ENCODE measurements at regions not wholly inside any gene's neighbourhood (a gene's known extent, or its start where the extent isn't known, plus 50 kb on each side); places are given as distances from the start of the nearest gene placed in this dataset.

- no peaks in the 10 kb centered on the region for H3F3A ChIP-seq (ENCODE audit: insufficient read depth, low read length)
- H3K4me1 ChIP-seq (ENCODE audit: low read length): 0 out of 2 replicates have a peak, but pooled peaks cover 7% of the 10 kb centered on the region
- H3K4me2 ChIP-seq (ENCODE audit: low read depth, low read length): no peak overlapping the region
- no peak for DNase-seq
- H3K9ac ChIP-seq (ENCODE audit: low read length): no peak overlapping the region
- H2AFZ ChIP-seq (ENCODE audit: low read length): no peak overlapping the region
- no peaks in the 10 kb centered on the region for H4K20me1 ChIP-seq (ENCODE audit: insufficient read depth, low read length)
- no peaks in the 10 kb centered on the region for H3K9me2 ChIP-seq (replicated peaks; ENCODE audit: insufficient read depth, low read length)
- no peak for TF ChIP-seq EZH2phosphoT487 (IDR thresholded peaks at IDR 0.05; ENCODE audit: low read length)
- no peak for TF ChIP-seq CTCF (IDR thresholded peaks at IDR 0.05; ENCODE audit: low read length)
- no peak for TF ChIP-seq EZH2 (optimal IDR thresholded peaks at IDR 0.05; ENCODE audit: low read depth, low read length)
- no peaks in the 10 kb centered on the region for H3K79me2 ChIP-seq (ENCODE audit: low read length)
- H3K27ac ChIP-seq (ENCODE audit: low read length): no peak overlapping the region
- no peaks in the 10 kb centered on the region for H3K9me3 ChIP-seq (replicated peaks; ENCODE audit: insufficient read depth, low read length)
- H3K4me3 ChIP-seq (ENCODE audit: low read length): no peak overlapping the region
- H3K36me3 ChIP-seq (replicated peaks; ENCODE audit: insufficient read depth, low read length): no peaks in the 10 kb centered on the region
- no peaks in the 10 kb centered on the region for H3K27me3 ChIP-seq (replicated peaks; ENCODE audit: insufficient read depth, low read length)
Observed at GRCh38 chr7:22664988-22665798, 61.8 kb upstream of the IL6 start.

- H3F3A ChIP-seq (ENCODE audit: insufficient read depth, low read length): no peaks in the 10 kb centered on the region
- no peaks in the 10 kb centered on the region for H3K79me2 ChIP-seq (ENCODE audit: low read length)
- H3K27ac ChIP-seq (ENCODE audit: low read length): no peak overlapping the region
- no peak overlapping the region for H2AFZ ChIP-seq (ENCODE audit: low read length)
- no peaks in the 10 kb centered on the region for H4K20me1 ChIP-seq (ENCODE audit: insufficient read depth, low read length)
- DNase-seq: no peak
- no peaks in the 10 kb centered on the region for H3K27me3 ChIP-seq (replicated peaks; ENCODE audit: insufficient read depth, low read length)
- H3K36me3 ChIP-seq (replicated peaks; ENCODE audit: insufficient read depth, low read length): no peaks in the 10 kb centered on the region
- no peaks in the 10 kb centered on the region for H3K9me3 ChIP-seq (replicated peaks; ENCODE audit: insufficient read depth, low read length)
- H3K9ac ChIP-seq (ENCODE audit: low read length): no peak overlapping the region
- TF ChIP-seq EZH2 (optimal IDR thresholded peaks at IDR 0.05; ENCODE audit: low read depth, low read length): no peak
- TF ChIP-seq EZH2phosphoT487 (IDR thresholded peaks at IDR 0.05; ENCODE audit: low read length): no peak
- TF ChIP-seq CTCF (IDR thresholded peaks at IDR 0.05; ENCODE audit: low read length): no peak
- no peak overlapping the region for H3K4me3 ChIP-seq (ENCODE audit: low read length)
- 0 out of 2 replicates have a peak, but pooled peaks cover 7% of the 10 kb centered on the region for H3K4me1 ChIP-seq (ENCODE audit: low read length)
- H3K4me2 ChIP-seq (ENCODE audit: low read depth, low read length): no peak overlapping the region
- no peaks in the 10 kb centered on the region for H3K9me2 ChIP-seq (replicated peaks; ENCODE audit: insufficient read depth, low read length)
Observed at GRCh38 chr7:22663721-22664120, 63.3 kb upstream of the IL6 start.

GRCh38 chr7:22663357-22663718 is 63.7 kb upstream of the IL6 start:
- Histone ChIP-seq H3K4me3 (ENCODE audit: low read length) (no peak overlapping the region), H3K9me3 (replicated peaks; ENCODE audit: insufficient read depth, low read length) (no peaks in the 10 kb centered on the region), H3K9me2 (replicated peaks; ENCODE audit: insufficient read depth, low read length) (no peaks in the 10 kb centered on the region), H2AFZ (ENCODE audit: low read length) (no peak overlapping the region), H4K20me1 (ENCODE audit: insufficient read depth, low read length) (no peaks in the 10 kb centered on the region), H3F3A (ENCODE audit: insufficient read depth, low read length) (no peaks in the 10 kb centered on the region), H3K27ac (ENCODE audit: low read length) (no peak overlapping the region), H3K36me3 (replicated peaks; ENCODE audit: insufficient read depth, low read length) (no peaks in the 10 kb centered on the region), H3K27me3 (replicated peaks; ENCODE audit: insufficient read depth, low read length) (no peaks in the 10 kb centered on the region), H3K9ac (ENCODE audit: low read length) (no peak overlapping the region), H3K4me1 (ENCODE audit: low read length) (0 out of 2 replicates have a peak, but pooled peaks cover 7% of the 10 kb centered on the region), H3K79me2 (ENCODE audit: low read length) (no peaks in the 10 kb centered on the region), H3K4me2 (ENCODE audit: low read depth, low read length) (no peak overlapping the region)
- DNase-seq: no peak
- no peak for TF ChIP-seq EZH2phosphoT487 (IDR thresholded peaks at IDR 0.05; ENCODE audit: low read length)
- TF ChIP-seq EZH2 (optimal IDR thresholded peaks at IDR 0.05; ENCODE audit: low read depth, low read length): no peak
- TF ChIP-seq CTCF (IDR thresholded peaks at IDR 0.05; ENCODE audit: low read length): no peak

All from MM.1S (cell line).